Liver (tissue), 7 donors: ENCODE measurements at regions not wholly inside any gene's neighbourhood (a gene's known extent, or its start where the extent isn't known, plus 50 kb on each side); places are given as distances from the start of the nearest gene placed in this dataset.

Source experiments
- DNase-seq: peaks from one replicate; pipeline ENCODE4 v3.0.0-alpha.2; 2017; ENCODE audit warnings: low spot score
- H3K27ac ChIP-seq, 2 donors: one replicate each; pipeline ENCODE4 v1.7.0; 2013; ENCODE audit warnings: inconsistent platforms in 2 of 2, low read length in 2 of 2, control low read depth in 1 of 2, low read depth in 1 of 2, mild to moderate bottlenecking in 1 of 2
- H3K27me3 ChIP-seq, 4 donors: one replicate each; pipeline versions ENCODE4 v1.6.1 to v1.7.0; 2013; ENCODE audit warnings: low read length in 3 of 4, inconsistent platforms in 1 of 4, mild to moderate bottlenecking in 1 of 4, moderate library complexity in 1 of 4; ENCODE audit not compliant: control insufficient read depth in 4 of 4, insufficient read depth in 4 of 4
- H3K36me3 ChIP-seq, 4 donors: one replicate each; pipeline versions ENCODE4 v1.6.1 to v1.7.0; 2013; ENCODE audit warnings: low read length in 3 of 4, mild to moderate bottlenecking in 3 of 4, low read depth in 1 of 4, moderate library complexity in 1 of 4; ENCODE audit not compliant: control insufficient read depth in 4 of 4, insufficient read depth in 3 of 4
- H3K4me1 ChIP-seq, 4 donors: one replicate each; pipeline versions ENCODE4 v1.6.1 to v1.7.0; 2013; ENCODE audit warnings: low read length in 3 of 4, mild to moderate bottlenecking in 3 of 4, moderate library complexity in 1 of 4; ENCODE audit not compliant: control insufficient read depth in 4 of 4, insufficient read depth in 4 of 4
- H3K4me3 ChIP-seq, 3 donors: one replicate each; pipeline versions ENCODE4 v1.6.1 to v1.7.0; 2013; ENCODE audit warnings: low read length in 3 of 3, control low read depth in 1 of 3, low read depth in 1 of 3, mild to moderate bottlenecking in 1 of 3
- H3K9ac ChIP-seq, 2 donors: one replicate each; pipeline ENCODE4 v1.7.0; 2013; ENCODE audit warnings: low read length in 2 of 2, mild to moderate bottlenecking in 2 of 2, moderate library complexity in 2 of 2, control low read depth in 1 of 2, low read depth in 1 of 2
- H3K9me3 ChIP-seq, 4 donors: one replicate each; pipeline versions ENCODE4 v1.6.1 to v1.7.0; 2013; ENCODE audit warnings: low read length in 3 of 4; ENCODE audit not compliant: control insufficient read depth in 4 of 4
- ATF3 ChIP-seq: IDR thresholded peaks from 2 replicates; pipeline ENCODE4 v1.6.1; 2016; ENCODE audit warnings: antibody characterized with exemption
- EGR1 ChIP-seq, 2 donors: IDR thresholded peaks; 2 replicates each; pipeline ENCODE4 v1.6.1; 2016 to 2018; ENCODE audit warnings: antibody characterized with exemption in 2 of 2, low read depth in 2 of 2
- FOXA1 ChIP-seq: IDR thresholded peaks from 2 replicates; pipeline ENCODE4 v1.6.1; 2016; ENCODE audit warnings: antibody characterized with exemption
- FOXA2 ChIP-seq: IDR thresholded peaks from 2 replicates; pipeline ENCODE4 v1.6.1; 2016; ENCODE audit warnings: antibody characterized with exemption
- GABPA ChIP-seq, 2 donors: IDR thresholded peaks in 1 of 2; conservative IDR thresholded peaks in 1 of 2; 2 replicates each; pipeline ENCODE4 v1.6.1; 2016; ENCODE audit warnings: antibody characterized with exemption in 2 of 2, mild to moderate bottlenecking in 1 of 2, moderate library complexity in 1 of 2
- HNF4A ChIP-seq, 2 donors: conservative IDR thresholded peaks; 2 replicates each; pipeline ENCODE4 v1.6.1; 2016; ENCODE audit warnings: antibody characterized with exemption in 2 of 2, mild to moderate bottlenecking in 2 of 2
- HNF4G ChIP-seq: IDR thresholded peaks from 2 replicates; pipeline ENCODE4 v1.6.1; 2016; ENCODE audit warnings: antibody characterized with exemption
- NR2F2 ChIP-seq: IDR thresholded peaks from 2 replicates; pipeline ENCODE4 v1.6.1; 2016; ENCODE audit warnings: antibody characterized with exemption
- RAD21 ChIP-seq, 2 donors: IDR thresholded peaks; 2 replicates each; pipeline ENCODE4 v1.6.1; 2016; ENCODE audit warnings: antibody characterized with exemption in 2 of 2, mild to moderate bottlenecking in 2 of 2
- RXRA ChIP-seq, 2 donors: IDR thresholded peaks; 2 replicates each; pipeline ENCODE4 v1.6.1; 2017 to 2018; ENCODE audit warnings: antibody characterized with exemption in 2 of 2, mild to moderate bottlenecking in 1 of 2
- SP1 ChIP-seq: IDR thresholded peaks from 2 replicates; pipeline ENCODE4 v1.6.1; 2018; ENCODE audit warnings: antibody characterized with exemption, mild to moderate bottlenecking
- TAF1 ChIP-seq: conservative IDR thresholded peaks from 2 replicates; pipeline ENCODE4 v1.6.1; 2016; ENCODE audit warnings: antibody characterized with exemption, mild to moderate bottlenecking
- YY1 ChIP-seq: IDR thresholded peaks from 2 replicates; pipeline ENCODE4 v1.6.1; 2016; ENCODE audit warnings: antibody characterized with exemption, mild to moderate bottlenecking
- ZBTB33 ChIP-seq: IDR thresholded peaks from 2 replicates; pipeline ENCODE4 v1.6.1; 2016; ENCODE audit warnings: antibody characterized with exemption
- WGBS: extraction: QIAGEN DNeasy Blood & Tissue Kit; methylation state at CpG from one replicate; pipeline ENCODE4 v1.1.7; 2013; 5-methylcytosine and 5-hydroxymethylcytosine counted together
- donor health status: healthy.
- donor health status: healthy.
- donor health status: healthy.
- donor health status: healthy.

- TF ChIP-seq YY1 (no peak), HNF4A (conservative IDR thresholded peaks at IDR 0.05) (no peak), ATF3 (no peak), TAF1 (no peak), NR2F2 (no peak), RAD21 (IDR thresholded peaks at IDR 0.05) (no peak)
- no peak overlapping the region for H3K27ac ChIP-seq
- no peaks in the 10 kb centered on the region for H3K9me3 ChIP-seq
- no peak overlapping the region for H3K9ac ChIP-seq
- no peaks in the 10 kb centered on the region for H3K27me3 ChIP-seq
- 78% methylated on average over 5 of the region's 5 CpGs for WGBS
- no peak overlapping the region for H3K4me3 ChIP-seq
- no peaks in the 10 kb centered on the region for H3K36me3 ChIP-seq
- no peak for DNase-seq
- H3K4me1 ChIP-seq, result no peaks in the 10 kb centered on the region
Observed at GRCh38 chr5:27810458-27810857, 772.1 kb upstream of the CDH9 start.

GRCh38 chr5:27797220-27797619, 758.8 kb upstream of the CDH9 start:
- H3K9me3 ChIP-seq, result peaks cover 0 to 5% (median 2%) of the 10 kb centered on the region in 4 donors
- H3K27ac ChIP-seq, result no peak overlapping the region
- no peaks in the 10 kb centered on the region for H3K27me3 ChIP-seq
- H3K4me1 ChIP-seq, result no peaks in the 10 kb centered on the region
- no peak overlapping the region for H3K9ac ChIP-seq
- no peak overlapping the region for H3K4me3 ChIP-seq
- no peaks in the 10 kb centered on the region for H3K36me3 ChIP-seq
- no peak for DNase-seq
- 95% methylated on average over 1 of the region's 1 CpG for WGBS
- TF ChIP-seq FOXA2, result no peak
- TF ChIP-seq RXRA (IDR thresholded peaks at IDR 0.05), result no peak
- no peak for TF ChIP-seq EGR1 (IDR thresholded peaks at IDR 0.05; ENCODE audit: low read depth in 2 of 2)
- no peak for TF ChIP-seq HNF4G
- no peak for TF ChIP-seq YY1
- no peak for TF ChIP-seq SP1
- TF ChIP-seq TAF1, result no peak
- no peak for TF ChIP-seq FOXA1
- no peak for TF ChIP-seq NR2F2
- TF ChIP-seq HNF4A (conservative IDR thresholded peaks at IDR 0.05), result no peak
- TF ChIP-seq GABPA (IDR thresholded peaks at IDR 0.05 in 1 of 2, conservative IDR thresholded peaks at IDR 0.05 in 1 of 2), result no peak

GRCh38 chr5:27788184-27788583, 749.8 kb upstream of the CDH9 start:
- Histone ChIP-seq H3K9ac (no peak overlapping the region), H3K4me3 (no peak overlapping the region), H3K36me3 (no peaks in the 10 kb centered on the region), H3K27ac (no peak overlapping the region), H3K27me3 (no peaks in the 10 kb centered on the region), H3K9me3 (no peaks in the 10 kb centered on the region), H3K4me1 (no peaks in the 10 kb centered on the region)
- TF ChIP-seq FOXA2, result no peak
- no peak for TF ChIP-seq GABPA (IDR thresholded peaks at IDR 0.05 in 1 of 2, conservative IDR thresholded peaks at IDR 0.05 in 1 of 2)
- TF ChIP-seq RXRA (IDR thresholded peaks at IDR 0.05), result no peak
- TF ChIP-seq ZBTB33, result no peak
- no peak for DNase-seq
- 90% methylated on average over 2 of the region's 2 CpGs for WGBS
